ENCODE measurements at regions not wholly inside any gene's neighbourhood (a gene's known extent, or its start where the extent isn't known, plus 50 kb on each side); places are given as distances from the start of the nearest gene placed in this dataset.

DNA sequence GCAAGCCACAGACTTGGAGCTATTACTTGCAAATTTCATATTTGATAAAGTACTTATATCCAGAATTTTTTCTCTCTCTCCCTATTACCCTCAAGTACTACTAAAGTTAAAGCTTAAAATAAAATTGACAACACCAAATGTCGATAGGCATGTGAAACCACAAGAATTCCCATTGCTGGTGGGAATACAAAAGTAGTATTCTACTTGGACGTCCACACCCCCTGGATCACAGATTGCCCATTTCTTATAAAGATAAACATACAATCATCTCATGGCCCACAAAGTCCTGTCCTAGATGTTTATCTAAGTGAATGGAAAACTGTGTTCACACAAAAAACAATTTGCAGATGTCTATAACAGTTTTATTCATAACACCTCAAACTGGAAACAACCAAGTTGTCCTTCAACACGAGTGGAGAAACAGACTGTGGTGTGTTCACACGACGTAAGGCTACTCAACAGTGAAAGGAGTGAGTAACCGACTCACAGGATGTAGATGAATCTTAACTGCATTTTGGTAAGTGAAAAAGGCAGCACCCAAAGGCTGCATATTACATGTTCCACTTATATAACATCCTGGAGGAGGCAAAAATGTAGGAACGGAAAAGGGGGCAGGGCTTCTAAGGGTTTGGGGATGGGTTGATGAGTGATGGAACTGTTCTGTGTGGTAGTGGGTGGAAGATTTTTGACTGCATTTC lies 297.4 kb downstream of the THBS2 start:
- POLR2A ChIA-PET, result interaction anchor here (0.7 kb wide), 1 partner anchor 590 kb away, joined by 3 read pairs; no protein-coding TSS in a partner anchor
- no peak for DNase-seq (ENCODE audit: low read depth, low spot score)
- TF ChIP-seq, protein P1, sequence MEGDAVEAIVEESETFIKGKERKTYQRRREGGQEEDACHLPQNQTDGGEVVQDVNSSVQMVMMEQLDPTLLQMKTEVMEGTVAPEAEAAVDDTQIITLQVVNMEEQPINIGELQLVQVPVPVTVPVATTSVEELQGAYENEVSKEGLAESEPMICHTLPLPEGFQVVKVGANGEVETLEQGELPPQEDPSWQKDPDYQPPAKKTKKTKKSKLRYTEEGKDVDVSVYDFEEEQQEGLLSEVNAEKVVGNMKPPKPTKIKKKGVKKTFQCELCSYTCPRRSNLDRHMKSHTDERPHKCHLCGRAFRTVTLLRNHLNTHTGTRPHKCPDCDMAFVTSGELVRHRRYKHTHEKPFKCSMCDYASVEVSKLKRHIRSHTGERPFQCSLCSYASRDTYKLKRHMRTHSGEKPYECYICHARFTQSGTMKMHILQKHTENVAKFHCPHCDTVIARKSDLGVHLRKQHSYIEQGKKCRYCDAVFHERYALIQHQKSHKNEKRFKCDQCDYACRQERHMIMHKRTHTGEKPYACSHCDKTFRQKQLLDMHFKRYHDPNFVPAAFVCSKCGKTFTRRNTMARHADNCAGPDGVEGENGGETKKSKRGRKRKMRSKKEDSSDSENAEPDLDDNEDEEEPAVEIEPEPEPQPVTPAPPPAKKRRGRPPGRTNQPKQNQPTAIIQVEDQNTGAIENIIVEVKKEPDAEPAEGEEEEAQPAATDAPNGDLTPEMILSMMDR (IDR thresholded peaks at IDR 0.05; ENCODE audit: insufficient read depth, low read length, missing control alignments), result no peak
- CTCF ChIA-PET, result interaction anchor here (0.6 to 3.3 kb wide), 29 partner anchors 10 to 766 kb away, joined by 3 to 46 read pairs (median 4); no protein-coding TSS in a partner anchor
- H3K4me3 ChIP-seq (ENCODE audit: low read depth, low read length), result no peak overlapping the region

DNA sequence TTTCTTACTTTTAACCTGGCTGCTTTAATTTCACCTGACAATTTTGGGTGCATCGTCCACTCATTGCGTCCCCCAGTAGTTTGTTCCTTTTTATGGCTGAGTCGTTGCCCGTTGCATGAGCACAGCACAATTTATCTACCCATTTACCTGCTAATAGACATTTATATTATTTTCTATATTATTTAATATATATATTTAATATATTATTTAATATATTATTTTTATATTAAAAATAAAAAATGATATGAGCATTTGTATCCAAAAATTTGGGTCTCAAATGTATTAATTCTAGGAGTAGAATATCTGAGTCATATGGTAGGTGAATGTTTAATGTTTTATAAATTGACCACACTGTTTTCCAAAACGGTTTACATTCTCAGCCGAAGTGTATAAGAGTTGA lies 300.2 kb downstream of the THBS2 start:
- ChIA-PET CTCF (no interaction called here), POLR2A (no interaction called here)
- no peak for DNase-seq (ENCODE audit: low read depth, low spot score)
- H3K4me3 ChIP-seq (ENCODE audit: low read depth, low read length), result no peak overlapping the region
- TF ChIP-seq, protein P1 (IDR thresholded peaks at IDR 0.05; ENCODE audit: insufficient read depth, low read length, missing control alignments), result no peak

DNA sequence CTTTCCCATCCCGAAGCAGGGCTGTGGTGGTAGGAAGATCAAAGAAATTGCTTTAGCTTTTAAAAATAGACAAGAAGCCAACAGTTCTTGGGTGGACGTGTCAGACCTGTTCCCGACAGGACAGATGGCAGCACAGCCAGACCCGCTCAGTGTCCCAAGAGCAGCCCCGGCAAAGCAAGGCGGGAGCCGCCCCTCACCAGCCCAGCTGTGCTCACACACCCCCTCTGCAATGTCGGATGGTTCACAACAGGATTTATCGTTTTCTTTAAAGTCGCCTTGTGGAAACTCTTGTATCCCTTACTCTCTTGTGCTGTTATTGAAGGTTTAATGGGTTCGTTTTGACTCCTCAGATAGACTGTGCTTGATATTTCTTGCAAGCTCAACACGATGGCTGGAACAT lies 302.4 kb downstream of the THBS2 start:
- H3K4me3 ChIP-seq (ENCODE audit: low read depth, low read length), result no peak overlapping the region
- TF ChIP-seq, protein P1 (IDR thresholded peaks at IDR 0.05; ENCODE audit: insufficient read depth, low read length, missing control alignments), result no peak
- no peak for DNase-seq (ENCODE audit: low read depth, low spot score)
- ChIA-PET CTCF (interaction anchor here (0.9 to 4.6 kb wide), 3 partner anchors 9 to 569 kb away, joined by 3 to 25 read pairs (median 11); no protein-coding TSS in a partner anchor), POLR2A (no interaction called here)

DNA sequence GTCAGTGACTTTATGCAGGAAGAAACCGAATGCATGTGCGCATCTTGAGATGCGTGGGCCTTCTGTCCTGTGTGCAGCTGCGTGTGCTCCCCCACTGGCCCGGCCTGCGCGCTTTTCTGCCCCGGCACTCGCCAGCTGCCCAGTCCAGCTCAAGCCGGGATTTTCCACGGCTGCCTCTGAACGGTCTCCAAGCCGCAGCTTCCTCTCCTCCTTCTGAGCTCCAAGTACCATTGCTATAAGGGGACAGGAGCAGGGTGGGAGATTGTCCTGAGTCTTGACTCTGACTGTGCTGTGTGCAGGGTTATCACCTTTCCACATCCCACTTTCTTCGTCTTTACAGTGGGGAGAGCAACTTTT lies 302.8 kb downstream of the THBS2 start:
- TF ChIP-seq, protein P1 (IDR thresholded peaks at IDR 0.05; ENCODE audit: insufficient read depth, low read length, missing control alignments), result no peak
- CTCF ChIA-PET, result interaction anchor here (0.9 to 4.6 kb wide), 3 partner anchors 9 to 569 kb away, joined by 3 to 25 read pairs (median 11); no protein-coding TSS in a partner anchor
- POLR2A ChIA-PET, result no interaction called here

DNA sequence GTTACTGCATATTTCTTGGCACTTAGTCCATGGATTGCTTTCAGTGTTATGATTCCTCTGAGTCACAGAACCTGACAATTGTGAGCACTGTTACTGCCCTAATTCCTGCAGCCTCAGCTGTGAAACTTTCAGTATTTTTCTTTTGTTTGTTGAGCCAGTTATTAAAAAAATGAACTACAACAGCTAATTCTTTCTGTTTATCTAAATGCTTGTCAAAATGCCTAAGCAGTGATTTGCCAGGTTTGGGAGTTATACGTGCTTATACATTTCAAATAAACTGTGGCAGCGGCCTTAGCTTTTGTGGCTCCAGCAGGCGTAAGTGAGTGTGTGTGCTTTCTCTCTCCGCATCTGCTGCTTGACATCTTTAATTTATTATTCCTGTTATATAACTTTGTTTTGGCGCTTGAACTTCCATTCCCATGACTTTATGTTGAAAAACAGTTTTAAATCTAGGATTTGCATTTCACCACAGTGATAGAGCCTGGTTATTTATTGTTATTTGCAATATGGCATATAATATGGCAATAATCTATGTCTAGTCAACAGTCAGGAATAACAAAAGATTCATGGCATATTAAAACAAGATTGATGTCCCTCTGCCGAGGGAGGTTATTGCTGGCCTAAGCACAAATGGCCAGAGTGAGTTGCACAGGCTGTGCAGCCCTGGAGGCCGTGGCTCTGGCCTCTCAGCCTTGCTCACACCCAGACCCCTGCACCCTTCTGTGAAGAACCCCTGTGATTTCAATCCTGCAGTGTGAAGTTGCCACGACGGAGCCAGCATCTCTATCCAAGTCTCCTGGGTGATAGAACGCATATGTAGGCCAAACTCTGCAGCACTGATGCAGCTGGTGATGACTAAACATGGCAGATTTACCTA lies 303.4 kb downstream of the THBS2 start:
- DNase-seq (ENCODE audit: low read depth, low spot score), result no peak
- CTCF ChIA-PET, result interaction anchor here (0.9 to 4.6 kb wide), 5 partner anchors 10 to 570 kb away, joined by 3 to 25 read pairs (median 6); no protein-coding TSS in a partner anchor
- H3K4me3 ChIP-seq (ENCODE audit: low read depth, low read length), result no peak overlapping the region
- POLR2A ChIA-PET, result no interaction called here
- TF ChIP-seq, protein P1 (IDR thresholded peaks at IDR 0.05; ENCODE audit: insufficient read depth, low read length, missing control alignments), result no peak

More for the DNA sequence above, 302.8 kb downstream of the THBS2 start:
- no peak overlapping the region for H3K4me3 ChIP-seq (ENCODE audit: low read depth, low read length)
- no peak for DNase-seq (ENCODE audit: low read depth, low spot score)

Data from AG04449 (cell line).